ENCODE measurements at regions not wholly inside any gene's neighbourhood (a gene's known extent, or its start where the extent isn't known, plus 50 kb on each side); places are given as distances from the start of the nearest gene placed in this dataset.
"Not testable (repeated sequence)": the region's sequence is repeated elsewhere in the genome, so short reads cannot be mapped to it uniquely, and the experiment has no call there.

DNA sequence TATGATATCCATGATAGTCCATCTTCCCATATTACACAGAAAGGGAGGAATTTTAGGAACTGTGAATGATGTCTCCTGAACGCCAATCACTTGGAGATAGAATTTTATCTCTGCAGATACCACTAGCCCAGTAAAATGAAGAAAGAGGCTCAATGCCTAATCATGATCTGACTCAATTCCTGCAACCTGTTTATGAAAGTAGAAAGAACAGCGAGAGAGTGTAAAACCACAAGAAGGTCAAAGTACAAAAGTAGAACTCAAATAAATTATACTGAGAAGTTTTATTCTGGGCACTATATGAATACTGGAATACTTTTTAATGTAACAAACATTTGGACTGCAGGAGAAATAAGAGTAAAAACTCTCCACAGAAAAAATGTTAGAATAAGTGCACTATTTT, 892.1 kb upstream of the DDX18 start:
- no peak for DNase-seq (ENCODE audit: low spot score)

DNA sequence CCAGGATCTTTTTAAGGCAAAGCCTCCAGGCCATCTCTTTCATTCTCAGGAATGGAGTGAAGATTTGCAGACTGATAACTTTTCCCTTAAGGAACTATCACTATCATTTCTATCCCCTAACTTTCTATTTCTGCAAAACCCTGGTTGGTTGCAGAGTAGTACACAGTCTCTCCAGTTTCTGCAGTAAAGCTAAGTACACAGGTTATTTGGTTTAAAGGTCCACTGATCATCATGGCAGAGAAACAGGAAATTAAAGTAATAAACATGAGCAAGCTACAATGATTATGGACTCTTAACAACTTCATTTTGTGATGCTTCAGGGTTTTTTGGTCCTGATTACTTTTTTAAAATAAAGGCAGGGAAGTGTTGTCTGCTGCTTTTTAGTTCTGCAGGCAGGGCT, 890.0 kb upstream of the DDX18 start:
- DNase-seq (ENCODE audit: low spot score): no peak

DNA sequence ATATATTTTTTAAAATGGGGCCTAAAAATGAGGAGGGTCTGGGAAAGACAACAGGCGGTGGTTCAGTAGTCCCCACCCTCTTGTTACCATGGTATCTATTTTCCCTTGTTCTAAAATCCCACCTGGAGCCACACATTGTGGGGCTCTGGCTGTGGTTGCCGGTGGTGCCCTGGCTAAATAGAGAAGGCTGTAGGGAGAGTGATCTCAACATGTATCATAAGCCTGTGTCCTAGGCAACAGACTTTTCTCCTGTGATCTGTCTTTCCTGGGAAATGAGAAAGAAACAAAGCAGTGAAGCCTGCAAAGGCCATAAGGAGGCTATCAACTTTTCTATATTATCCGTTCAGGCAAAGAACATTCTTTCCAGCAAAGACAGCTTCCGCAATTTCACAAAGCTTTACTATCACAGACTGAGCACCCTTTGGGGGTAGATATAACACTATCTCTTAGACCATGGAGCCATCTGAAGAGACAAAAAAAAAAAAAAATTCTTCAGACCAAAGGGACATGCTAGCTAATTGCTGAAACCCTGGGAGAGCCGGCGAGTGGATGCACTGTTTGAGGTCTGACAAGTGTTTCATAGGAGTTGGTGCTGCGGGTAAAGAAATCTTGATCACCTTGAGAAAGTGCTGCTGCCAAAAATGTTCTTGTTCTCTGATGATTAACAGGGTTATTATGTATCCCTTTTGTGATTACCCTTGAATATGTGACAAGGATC, 879.2 kb upstream of the DDX18 start:
- no peak for DNase-seq (ENCODE audit: low spot score)

- DNase-seq (ENCODE audit: low spot score): no peak
Observed at GRCh38 chr2:116948258-116948657, 866.2 kb upstream of the DDX18 start.

DNA sequence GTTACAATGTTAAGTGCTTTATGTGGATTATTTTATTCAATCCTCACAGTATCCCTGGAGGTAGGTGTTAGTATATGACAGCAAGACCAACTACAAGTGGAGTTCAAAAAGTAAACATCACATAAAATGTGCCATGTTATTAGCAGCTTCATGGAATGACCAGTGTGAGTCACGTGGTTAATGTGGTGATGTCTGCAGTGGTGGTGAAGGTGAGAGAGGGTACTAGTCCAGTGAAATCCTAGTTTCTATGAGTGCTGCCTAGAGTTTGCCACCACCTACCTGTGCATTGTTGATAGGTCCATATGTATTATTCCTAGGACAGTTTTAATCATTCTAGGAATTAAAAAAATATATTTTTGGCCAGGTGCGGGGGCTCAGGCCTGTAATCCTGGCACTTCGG, 865.2 kb upstream of the DDX18 start:
- DNase-seq (ENCODE audit: low spot score): no peak

- no peak for DNase-seq (ENCODE audit: low spot score)
Observed at GRCh38 chr2:116952254-116952653, 862.2 kb upstream of the DDX18 start.

DNA sequence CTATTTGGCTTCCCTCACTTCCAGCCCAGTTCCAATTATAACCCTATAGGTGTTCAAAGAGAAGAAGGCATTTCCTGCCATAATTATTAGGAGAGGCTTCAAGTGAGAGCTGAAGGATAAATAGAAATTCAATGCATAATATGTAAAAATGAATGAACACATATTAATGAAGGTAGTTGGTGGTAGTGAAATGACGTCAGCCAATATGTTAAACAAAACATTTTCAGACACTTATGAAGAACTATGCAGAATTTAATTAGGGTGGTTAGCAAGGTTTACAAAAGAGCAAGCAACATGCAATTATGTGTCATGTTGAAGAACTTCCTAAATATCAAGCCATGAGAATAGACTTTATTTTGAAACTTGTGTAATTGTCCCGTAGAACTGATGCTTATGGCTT, 858.8 kb upstream of the DDX18 start:
- DNase-seq (ENCODE audit: low spot score): no peak

- DNase-seq (ENCODE audit: low spot score): no peak
Observed at GRCh38 chr2:116975608-116976007, 838.9 kb upstream of the DDX18 start.

- no peak for DNase-seq (ENCODE audit: low spot score)
Observed at GRCh38 chr2:116979916-116980764, 834.4 kb upstream of the DDX18 start.

DNA sequence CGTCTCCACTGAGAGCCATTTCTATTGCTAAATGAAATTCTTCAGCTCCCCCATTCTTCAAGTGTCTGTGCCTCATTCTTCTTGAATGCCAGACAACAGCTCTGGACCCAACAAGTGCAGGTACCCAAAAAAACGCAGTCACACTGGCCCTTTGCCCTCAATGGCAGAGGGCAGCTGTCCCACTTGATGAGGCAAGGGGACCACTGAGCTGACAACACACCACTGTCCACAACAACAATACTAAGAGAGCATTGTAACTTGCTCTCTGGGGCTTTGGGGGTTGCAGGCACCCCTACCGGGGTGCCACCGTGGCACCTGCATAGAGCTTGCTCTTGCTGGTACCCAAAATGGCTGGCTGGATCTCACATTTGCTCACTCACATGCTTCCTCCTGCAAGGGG, 827.0 kb upstream of the DDX18 start:
- no peak for DNase-seq (ENCODE audit: low spot score)

DNA sequence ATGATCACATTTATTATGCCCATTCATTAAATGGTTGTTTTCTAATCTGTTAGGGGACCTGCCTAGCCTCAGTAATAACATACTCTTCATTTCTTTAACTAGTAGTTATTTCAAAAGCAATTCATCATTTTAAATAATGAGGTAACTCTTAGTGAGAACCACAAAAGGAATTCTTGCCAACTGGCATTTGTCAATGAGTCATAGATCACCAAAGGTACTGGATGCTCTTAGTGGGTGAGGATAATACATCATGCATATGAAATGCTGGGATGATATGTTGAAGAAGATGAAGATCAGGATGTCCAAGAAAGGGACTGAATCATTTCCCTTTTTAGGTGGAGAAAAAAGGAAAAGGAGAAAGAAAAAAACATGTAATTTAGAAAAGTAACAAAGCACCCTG, 826.2 kb upstream of the DDX18 start:
- DNase-seq (ENCODE audit: low spot score): peak; percentile 4

DNA sequence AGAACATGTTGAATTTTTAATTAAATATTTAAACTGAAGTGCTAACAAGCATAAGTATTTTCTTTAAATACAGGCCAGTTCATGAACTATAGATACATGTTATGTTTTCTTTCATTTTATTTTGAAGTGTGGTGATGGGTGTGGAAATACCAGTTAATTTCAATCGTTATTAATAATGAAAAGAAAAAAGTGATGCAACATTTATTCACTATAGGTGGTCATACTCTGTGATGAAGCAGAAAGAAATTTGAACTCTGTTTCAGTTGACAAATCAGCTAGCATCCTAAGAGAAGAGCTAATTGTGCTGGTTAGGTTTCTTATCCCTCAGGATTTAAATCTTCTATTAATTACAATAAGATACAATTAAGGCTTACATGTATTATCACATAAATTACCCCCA, 795.1 kb upstream of the DDX18 start:
- DNase-seq (ENCODE audit: low spot score): no peak

- no peak for DNase-seq (ENCODE audit: low spot score)
Observed at GRCh38 chr2:117027646-117028045, 786.8 kb upstream of the DDX18 start.

DNA sequence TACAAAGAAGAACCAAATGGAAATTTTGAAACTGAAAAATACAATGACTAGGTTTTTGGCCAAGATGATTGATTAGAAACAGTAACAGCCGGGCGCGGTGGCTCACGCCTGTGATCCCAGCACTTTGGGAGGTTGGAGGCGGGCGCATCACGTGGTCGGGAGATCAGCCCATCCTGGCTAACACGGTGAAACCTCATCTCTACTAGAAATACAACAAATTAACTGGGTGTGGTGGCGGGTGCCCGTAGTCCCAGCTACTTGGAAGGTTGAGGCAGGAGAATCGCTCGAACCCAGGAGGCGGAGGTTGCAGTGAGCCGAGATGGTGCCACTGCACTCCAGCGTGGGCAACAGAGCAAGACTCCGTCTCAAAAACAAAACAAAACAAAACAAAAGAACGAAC, 785.8 kb upstream of the DDX18 start:
- DNase-seq (ENCODE audit: low spot score): not testable (repeated sequence)

GRCh38 chr2:117055499-117056375, 758.8 kb upstream of the DDX18 start:
- DNase-seq (ENCODE audit: low spot score): no peak

DNA sequence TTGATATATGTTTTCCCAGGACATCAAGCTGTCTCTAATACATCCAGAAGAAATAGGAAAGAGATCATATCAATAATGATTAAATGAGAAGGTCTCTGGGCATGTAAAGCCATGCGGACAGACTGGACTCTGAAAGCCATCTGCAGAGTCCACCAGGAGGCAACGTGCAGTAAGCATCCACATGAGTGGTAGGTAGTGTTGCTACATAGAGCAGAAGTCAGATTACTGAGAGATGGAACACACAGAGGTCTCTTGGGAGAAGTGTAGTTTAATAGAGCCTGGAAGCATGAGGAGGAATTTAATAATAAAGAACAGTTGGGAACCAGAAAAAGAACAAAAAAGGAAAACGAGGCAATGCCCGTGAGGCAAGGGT, 758.1 kb upstream of the DDX18 start:
- no peak for DNase-seq (ENCODE audit: low spot score)

- no peak for DNase-seq (ENCODE audit: low spot score)
Observed at GRCh38 chr2:117057016-117057415, 757.5 kb upstream of the DDX18 start.

- DNase-seq (ENCODE audit: low spot score): no peak
Observed at GRCh38 chr2:117058366-117058765, 756.1 kb upstream of the DDX18 start.

GRCh38 chr2:117064021-117064420, 750.5 kb upstream of the DDX18 start:
- no peak for DNase-seq (ENCODE audit: low spot score)

- DNase-seq (ENCODE audit: low spot score): no peak
Observed at GRCh38 chr2:117065912-117066311, 748.6 kb upstream of the DDX18 start.

DNA sequence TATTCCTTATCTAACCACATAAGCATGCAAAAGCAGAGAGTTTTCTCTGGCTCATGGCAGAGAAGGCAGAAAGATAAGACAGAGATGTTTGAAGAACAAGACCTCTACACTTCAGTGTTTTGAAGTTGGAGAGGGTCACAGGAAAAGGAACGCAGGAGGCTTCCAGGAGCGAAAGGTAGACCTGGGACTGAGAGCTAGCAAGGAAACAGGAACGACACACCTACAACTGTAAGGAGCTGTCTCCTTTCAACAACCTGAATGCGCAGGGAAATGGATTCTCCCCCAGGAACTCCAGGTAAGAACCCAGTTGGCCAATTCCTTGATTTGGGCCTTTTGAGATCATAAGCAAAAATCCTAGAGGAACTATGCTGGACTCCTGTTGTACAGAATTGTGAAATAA, 746.6 kb upstream of the DDX18 start:
- DNase-seq (ENCODE audit: low spot score): no peak

DNA sequence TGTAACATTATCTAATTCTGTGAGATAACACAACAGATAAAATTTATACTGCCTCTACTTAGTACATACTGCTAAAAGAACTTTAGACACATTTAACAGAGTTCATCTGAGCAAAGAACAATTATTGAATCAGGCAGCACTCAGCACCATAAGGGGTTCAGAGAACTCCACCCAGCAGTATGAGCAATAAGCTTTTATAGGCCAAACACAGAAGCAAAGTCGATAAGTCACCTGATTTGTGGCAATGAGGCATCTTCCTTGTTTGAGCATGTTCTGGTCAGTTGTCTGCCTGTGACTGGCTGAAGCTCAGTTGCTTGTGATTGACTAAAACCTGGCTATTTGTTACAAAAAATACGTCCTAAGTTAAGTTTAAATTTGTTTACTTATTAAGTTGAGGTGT, 746.1 kb upstream of the DDX18 start:
- peak; percentile 26 for DNase-seq (ENCODE audit: low spot score)

Data from umbilical cord (tissue), 1 donor.